Limb (tissue), 2 donors: ENCODE measurements at regions not wholly inside any gene's neighbourhood (a gene's known extent, or its start where the extent isn't known, plus 50 kb on each side); places are given as distances from the start of the nearest gene placed in this dataset.

Experiments
- DNase-seq, 2 donors: peaks; one replicate each; pipeline ENCODE4 v3.0.0-alpha.2; 2016; ENCODE audit errors: extremely low spot score in 2 of 2

GRCh38 chr6:47360388-47360787 lies 50.7 kb upstream of the TNFRSF21 start:
- no peak for DNase-seq

- DNase-seq = no peak
Measured at GRCh38 chr6:47362857-47363461, 53.3 kb upstream of the TNFRSF21 start.

GRCh38 chr6:47363736-47364135 lies 54.0 kb upstream of the TNFRSF21 start:
- DNase-seq = no peak

GRCh38 chr6:47366335-47366890 lies 56.7 kb upstream of the TNFRSF21 start:
- no peak for DNase-seq

- no peak for DNase-seq
Measured at GRCh38 chr6:47371139-47371869, 61.6 kb upstream of the TNFRSF21 start.

GRCh38 chr6:47371870-47372255 lies 62.2 kb upstream of the TNFRSF21 start:
- DNase-seq = no peak

- no peak for DNase-seq
Measured at GRCh38 chr6:47372318-47372717, 62.6 kb upstream of the TNFRSF21 start.

- no peak for DNase-seq
Measured at GRCh38 chr6:47375426-47375825, 65.7 kb upstream of the TNFRSF21 start.

GRCh38 chr6:47376930-47377329 lies 67.2 kb upstream of the TNFRSF21 start:
- no peak for DNase-seq

- DNase-seq = no peak
Measured at GRCh38 chr6:47377971-47378370, 68.3 kb upstream of the TNFRSF21 start.

- DNase-seq = no peak
Measured at GRCh38 chr6:47379328-47379727, 69.6 kb upstream of the TNFRSF21 start.

- DNase-seq = no peak
Measured at GRCh38 chr6:47380251-47380650, 70.5 kb upstream of the TNFRSF21 start.

- DNase-seq = no peak
Measured at GRCh38 chr6:47381036-47381435, 71.3 kb upstream of the TNFRSF21 start.

- DNase-seq = no peak
Measured at GRCh38 chr6:47383360-47383759, 73.7 kb upstream of the TNFRSF21 start.

- no peak for DNase-seq
Measured at GRCh38 chr6:47391675-47392074, 82.0 kb upstream of the TNFRSF21 start.

- no peak for DNase-seq
Measured at GRCh38 chr6:47392251-47392650, 82.5 kb upstream of the TNFRSF21 start.

- no peak for DNase-seq
Measured at GRCh38 chr6:47396401-47397069, 81.1 kb upstream of the CD2AP start.

- DNase-seq = no peak
Measured at GRCh38 chr6:47400581-47400980, 77.0 kb upstream of the CD2AP start.

- no peak for DNase-seq
Measured at GRCh38 chr6:47402081-47402480, 75.5 kb upstream of the CD2AP start.

GRCh38 chr6:47403056-47403455 lies 74.5 kb upstream of the CD2AP start:
- no peak for DNase-seq

GRCh38 chr6:47403801-47404200 lies 73.8 kb upstream of the CD2AP start:
- DNase-seq = no peak

- DNase-seq = no peak
Measured at GRCh38 chr6:47404435-47404834, 73.2 kb upstream of the CD2AP start.

- no peak for DNase-seq
Measured at GRCh38 chr6:47405273-47405672, 72.3 kb upstream of the CD2AP start.
